ENCODE measurements at regions not wholly inside any gene's neighbourhood (a gene's known extent, or its start where the extent isn't known, plus 50 kb on each side); places are given as distances from the start of the nearest gene placed in this dataset.
"Not testable (repeated sequence)": the region's sequence is repeated elsewhere in the genome, so short reads cannot be mapped to it uniquely, and the experiment has no call there.

DNA sequence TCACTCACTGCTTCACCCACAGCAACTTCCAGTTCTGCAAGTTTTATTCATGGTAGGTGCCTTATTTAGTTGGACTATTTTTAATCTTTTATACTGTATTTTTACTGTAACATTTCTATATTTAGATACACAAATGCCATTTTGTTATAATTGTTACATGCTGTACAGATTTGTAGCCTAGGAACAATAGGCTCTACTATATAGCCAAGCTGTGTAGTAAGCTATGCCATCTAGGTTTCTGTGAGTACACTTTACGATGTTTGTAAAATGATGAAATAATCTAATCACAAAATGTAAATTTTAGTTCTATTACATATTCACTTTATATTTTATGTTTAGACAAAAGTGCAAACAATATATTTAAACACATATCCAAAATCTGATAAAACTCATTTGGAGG, 1187.8 kb downstream of the TECRL start:
- no peak for DNase-seq

GRCh38 chr4:63218856-63219255, 1190.4 kb downstream of the TECRL start:
- no peak for DNase-seq

- DNase-seq, result no peak
These were observed 1195.2 kb downstream of the TECRL start for GRCh38 chr4:63214076-63214475.

GRCh38 chr4:63211776-63212479, 1197.3 kb downstream of the TECRL start:
- DNase-seq, result no peak

DNA sequence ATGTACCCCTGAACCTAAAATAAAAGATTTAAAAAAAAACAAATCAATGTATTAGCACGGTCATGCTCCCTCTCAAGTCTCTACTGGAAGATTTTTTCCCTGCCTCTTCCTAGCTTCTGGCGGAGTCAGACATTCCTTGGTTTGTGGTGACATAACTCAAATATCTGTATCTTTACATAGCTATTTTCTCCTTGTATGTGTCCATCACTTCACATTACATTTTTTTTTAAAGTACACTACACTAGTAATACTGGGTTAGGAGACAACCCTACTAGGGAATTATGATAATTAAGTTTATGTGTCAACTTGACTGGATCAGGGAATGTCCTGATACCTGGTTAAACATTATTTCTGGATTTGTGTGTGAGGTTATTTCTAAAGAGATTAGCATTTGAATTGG, 1197.9 kb downstream of the TECRL start:
- no peak for DNase-seq

DNA sequence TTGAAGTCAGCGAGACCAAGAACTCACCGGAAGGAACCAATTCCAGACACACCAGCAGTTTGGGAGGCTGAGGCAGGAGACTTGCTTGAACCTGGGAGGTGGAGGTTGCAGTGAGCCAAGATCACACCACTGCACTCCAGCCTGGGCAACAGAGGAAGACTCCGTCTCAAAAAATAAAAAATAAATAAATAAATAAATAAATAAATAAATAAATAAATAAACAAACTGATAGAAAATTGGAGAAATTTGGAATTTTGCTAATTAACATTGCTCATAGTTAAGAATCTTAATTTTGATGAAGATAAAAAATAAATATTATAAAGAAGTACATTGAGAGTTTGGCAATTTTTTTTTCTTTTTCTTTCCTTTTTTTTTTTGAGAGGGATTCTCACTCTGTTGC, 1216.2 kb downstream of the TECRL start:
- DNase-seq, result not testable (repeated sequence)

- DNase-seq, result no peak
These were observed 1237.9 kb downstream of the TECRL start for GRCh38 chr4:63171341-63171740.

DNA sequence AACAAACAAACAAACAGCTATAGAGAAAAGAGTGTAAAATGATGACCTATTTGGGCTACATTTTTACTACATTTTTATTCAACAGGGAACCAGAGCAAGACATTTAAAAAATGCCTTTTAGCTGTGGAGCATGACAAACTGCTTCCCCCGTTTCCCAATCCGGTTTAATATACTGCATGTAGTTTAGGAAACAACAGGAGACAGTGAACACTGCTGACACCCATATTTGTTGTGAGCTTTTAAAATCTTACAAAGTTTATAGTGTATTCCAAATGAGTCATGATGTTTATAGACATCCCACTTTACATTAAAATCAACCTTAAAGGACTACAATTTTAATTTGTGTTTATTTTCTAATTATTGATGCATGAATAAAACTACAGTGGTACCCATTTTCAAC, 1238.3 kb downstream of the TECRL start:
- no peak for DNase-seq

- DNase-seq, result no peak
These were observed 1239.4 kb downstream of the TECRL start for GRCh38 chr4:63169836-63170235.

- DNase-seq, result no peak
These were observed 1253.7 kb downstream of the TECRL start for GRCh38 chr4:63155561-63155960.

DNA sequence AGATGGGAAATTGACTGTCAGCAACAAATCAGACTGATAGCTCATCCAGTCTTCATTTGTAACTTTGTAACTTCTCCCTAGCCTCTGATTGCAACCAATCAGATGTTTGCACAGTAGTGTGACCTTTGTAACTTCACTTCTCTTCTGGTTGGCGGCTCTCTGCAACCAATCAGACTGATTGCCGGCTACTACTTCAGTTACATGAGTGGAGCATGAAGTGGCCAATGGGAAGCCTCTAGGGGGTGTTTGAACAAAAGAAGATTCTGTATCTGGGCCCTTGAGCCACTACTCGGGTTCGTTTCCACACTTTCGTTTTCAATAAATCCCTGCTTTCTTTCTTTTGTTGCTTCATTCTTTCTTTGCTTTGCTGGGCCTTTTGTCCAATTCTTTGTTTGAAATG, 1285.8 kb downstream of the TECRL start:
- no peak for DNase-seq

DNA sequence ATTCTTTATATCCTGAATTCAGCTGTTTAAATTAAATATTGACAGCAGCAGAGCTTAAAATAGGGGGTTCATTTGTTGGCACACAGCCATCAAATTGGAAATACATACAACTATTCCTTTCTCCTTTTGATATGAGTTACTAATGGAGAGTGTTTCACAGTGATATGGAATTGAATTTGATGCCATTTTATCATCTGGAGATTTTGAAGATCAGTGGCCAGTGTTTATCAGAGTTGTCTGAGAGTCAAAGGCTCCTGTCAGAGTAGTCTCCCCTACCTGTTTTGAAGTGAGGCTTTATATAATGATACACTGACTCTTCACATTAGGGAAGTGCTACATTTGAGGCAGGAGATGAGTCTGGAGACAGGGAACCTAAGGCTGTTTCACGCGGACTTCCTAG, 1286.3 kb downstream of the TECRL start:
- DNase-seq, result no peak

GRCh38 chr4:63106600-63106999, 1302.7 kb downstream of the TECRL start:
- DNase-seq, result no peak

- no peak for DNase-seq
These were observed 1303.4 kb downstream of the TECRL start for GRCh38 chr4:63105839-63106238.

DNA sequence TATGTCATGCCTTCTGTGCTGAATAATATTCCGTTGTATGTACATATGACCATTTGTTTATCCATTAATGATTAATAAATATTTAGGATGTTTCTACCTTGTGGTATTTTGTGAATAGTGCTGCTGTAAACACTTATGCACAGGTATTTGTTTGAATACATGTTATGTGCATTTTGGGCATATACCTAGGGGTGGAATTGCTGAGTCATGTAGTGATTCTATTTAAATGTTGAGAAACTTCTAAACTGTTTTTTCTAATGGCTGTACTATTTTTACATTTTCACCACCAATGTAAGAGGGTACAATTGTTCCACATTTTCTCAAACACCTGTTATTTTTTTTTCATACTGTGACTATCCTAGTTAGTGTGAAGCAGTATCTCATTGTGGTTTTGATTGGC, 1318.6 kb downstream of the TECRL start:
- DNase-seq, result no peak

- DNase-seq, result no peak
These were observed 1324.2 kb downstream of the TECRL start for GRCh38 chr4:63085091-63085490.

DNA sequence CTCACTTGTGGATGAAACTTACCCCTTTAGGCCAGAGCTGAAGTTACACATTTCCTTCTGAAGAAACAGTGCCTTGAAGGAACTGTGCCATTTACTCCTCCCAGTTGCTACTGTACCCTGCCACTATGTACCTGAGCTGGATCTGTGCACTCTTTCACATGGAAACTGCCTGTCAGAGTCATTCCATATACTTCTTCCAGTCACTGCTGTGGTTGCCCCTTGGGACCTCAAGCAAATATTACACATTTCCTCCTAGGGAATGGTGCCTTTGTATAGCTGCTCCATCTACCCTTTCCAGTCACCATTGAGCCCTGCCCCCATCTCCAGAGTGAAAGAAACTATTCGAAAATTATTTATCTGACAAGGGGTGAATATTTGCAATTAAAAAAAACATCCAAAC, 1328.3 kb downstream of the TECRL start:
- no peak for DNase-seq

DNA sequence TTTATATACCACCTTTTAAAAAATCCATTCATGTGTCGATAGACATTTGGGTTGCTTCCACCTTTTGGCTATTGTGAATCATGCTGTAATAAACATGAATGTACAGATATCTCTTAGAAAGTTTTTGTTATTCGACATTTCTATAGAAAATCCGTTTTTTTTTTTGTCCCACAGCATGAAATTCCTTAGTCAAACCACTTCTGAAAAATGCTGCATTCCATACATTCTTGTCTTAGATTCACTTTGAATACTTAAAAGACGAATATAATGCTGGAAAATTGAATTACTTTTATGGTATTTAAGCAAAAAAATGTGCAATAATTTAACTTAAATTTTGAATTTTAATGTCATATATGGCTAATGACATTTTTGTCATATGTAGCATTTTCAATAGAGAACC, 1345.5 kb downstream of the TECRL start:
- no peak for DNase-seq

DNA sequence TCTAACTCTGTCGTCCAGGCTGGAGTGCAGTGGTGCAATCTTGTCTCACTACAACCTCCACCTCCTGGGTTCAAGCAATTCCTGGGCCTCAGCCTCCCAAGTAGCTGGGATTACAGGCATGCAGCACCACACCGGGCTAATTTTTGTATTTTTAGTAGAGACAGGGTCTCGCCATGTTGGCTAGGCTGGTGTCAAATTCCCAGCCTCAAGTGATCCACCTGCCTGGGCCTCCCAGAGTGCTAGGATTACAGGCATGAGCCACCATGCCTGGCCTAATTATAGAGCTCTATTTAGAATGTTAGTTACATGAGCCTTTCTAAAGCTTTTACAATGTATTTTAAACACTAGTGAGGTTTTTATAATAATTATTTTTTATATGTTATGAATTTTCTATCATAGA, 1346.4 kb downstream of the TECRL start:
- not testable (repeated sequence) for DNase-seq

GRCh38 chr4:63049726-63050125, 1359.5 kb downstream of the TECRL start:
- DNase-seq, result no peak

- DNase-seq, result no peak
These were observed 1360.0 kb downstream of the TECRL start for GRCh38 chr4:63049278-63049677.

DNA sequence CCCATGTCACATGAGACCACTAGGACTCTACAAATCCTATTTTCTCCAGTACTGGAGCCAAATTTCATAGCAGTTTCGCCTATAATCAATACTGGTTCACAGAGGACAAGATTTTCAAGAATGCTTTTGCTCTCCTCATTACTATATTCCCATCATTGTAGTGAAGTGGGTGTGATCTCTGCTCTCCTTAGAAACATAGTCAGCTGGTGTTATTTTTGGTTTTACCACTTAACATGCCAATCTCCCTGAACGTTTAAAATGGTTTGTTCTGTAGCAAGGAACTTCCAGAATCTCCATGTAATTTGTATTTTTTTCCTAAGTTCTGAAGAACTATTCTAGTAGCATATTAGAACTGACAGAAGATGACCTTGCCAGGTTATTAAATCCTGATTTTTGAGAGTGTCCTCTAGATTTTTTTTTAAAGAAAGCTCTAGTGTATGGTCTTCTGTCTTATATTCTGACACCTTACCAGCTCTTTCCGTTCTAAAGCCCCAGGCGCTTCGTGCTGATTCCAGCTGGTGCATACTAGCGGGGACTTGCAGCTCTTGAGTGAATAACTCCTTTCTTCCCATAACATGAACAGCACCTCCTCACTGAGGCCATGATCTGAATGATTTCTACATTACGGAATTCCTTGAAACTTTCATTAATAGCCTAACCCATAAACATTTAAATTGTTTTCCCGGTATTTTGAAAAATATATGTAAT, 1372.9 kb downstream of the TECRL start:
- no peak for DNase-seq

DNA sequence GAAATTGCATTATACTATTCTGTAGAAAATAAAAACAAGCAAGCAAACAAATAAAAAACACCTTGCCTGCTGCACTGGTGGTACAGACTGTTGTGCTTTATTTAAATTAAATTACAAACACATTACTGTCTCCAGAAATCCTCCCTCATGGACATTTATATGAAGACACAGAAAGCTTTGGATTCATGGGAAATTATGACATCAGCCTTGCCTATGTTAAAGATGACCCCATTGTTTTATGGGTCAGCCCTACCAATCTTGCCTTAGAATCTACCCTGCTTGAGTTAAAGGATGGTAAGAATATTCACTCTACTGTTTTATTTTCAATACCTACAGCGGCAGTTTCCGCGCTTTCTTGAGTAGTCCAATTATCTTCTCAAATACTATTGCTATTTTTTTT, 1379.9 kb downstream of the TECRL start:
- no peak for DNase-seq

DNA sequence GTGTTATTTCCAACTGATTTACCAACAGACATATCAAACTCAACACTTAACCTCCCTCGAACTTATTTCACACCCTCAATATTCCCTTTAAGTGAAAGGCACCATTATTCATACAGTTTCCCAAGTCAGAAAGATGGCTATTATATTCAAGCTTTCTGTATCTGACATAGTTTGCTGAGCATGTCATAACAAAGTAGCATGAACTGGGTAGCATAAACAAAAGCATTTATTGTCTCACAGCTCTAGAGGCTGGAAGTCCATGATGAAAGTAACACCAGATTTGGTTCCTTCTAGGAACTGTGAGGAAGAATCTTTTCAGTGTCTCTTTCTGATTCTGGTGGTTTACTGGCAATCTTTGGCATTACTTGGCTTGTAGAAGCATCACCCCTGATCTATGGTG, 1388.6 kb downstream of the TECRL start:
- no peak for DNase-seq

- DNase-seq, result no peak
These were observed 1392.0 kb downstream of the TECRL start for GRCh38 chr4:63017300-63017699.

All from GF-D8 (cell line).